ENCODE measurements at regions not wholly inside any gene's neighbourhood (a gene's known extent, or its start where the extent isn't known, plus 50 kb on each side); places are given as distances from the start of the nearest gene placed in this dataset.

GRCh38 chr16:54748611-54749190 lies 182.0 kb upstream of the IRX5 start:
- ATAC-seq, result no peak
- no peak overlapping the region for H3K27ac ChIP-seq
- H3K4me3 ChIP-seq, result no peak overlapping the region
- intact Hi-C loops (cut with DNase I), result no loop called here
- DNase-seq, result no peak
- H3K27me3 ChIP-seq, result no peaks in the 10 kb centered on the region
- no peaks in the 10 kb centered on the region for H3K9me3 ChIP-seq
- no peaks in the 10 kb centered on the region for H3K36me3 ChIP-seq
- no peaks in the 10 kb centered on the region for H3K4me1 ChIP-seq
- TF ChIP-seq, protein P1, sequence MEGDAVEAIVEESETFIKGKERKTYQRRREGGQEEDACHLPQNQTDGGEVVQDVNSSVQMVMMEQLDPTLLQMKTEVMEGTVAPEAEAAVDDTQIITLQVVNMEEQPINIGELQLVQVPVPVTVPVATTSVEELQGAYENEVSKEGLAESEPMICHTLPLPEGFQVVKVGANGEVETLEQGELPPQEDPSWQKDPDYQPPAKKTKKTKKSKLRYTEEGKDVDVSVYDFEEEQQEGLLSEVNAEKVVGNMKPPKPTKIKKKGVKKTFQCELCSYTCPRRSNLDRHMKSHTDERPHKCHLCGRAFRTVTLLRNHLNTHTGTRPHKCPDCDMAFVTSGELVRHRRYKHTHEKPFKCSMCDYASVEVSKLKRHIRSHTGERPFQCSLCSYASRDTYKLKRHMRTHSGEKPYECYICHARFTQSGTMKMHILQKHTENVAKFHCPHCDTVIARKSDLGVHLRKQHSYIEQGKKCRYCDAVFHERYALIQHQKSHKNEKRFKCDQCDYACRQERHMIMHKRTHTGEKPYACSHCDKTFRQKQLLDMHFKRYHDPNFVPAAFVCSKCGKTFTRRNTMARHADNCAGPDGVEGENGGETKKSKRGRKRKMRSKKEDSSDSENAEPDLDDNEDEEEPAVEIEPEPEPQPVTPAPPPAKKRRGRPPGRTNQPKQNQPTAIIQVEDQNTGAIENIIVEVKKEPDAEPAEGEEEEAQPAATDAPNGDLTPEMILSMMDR (IDR thresholded peaks at IDR 0.05), result no peak

DNA sequence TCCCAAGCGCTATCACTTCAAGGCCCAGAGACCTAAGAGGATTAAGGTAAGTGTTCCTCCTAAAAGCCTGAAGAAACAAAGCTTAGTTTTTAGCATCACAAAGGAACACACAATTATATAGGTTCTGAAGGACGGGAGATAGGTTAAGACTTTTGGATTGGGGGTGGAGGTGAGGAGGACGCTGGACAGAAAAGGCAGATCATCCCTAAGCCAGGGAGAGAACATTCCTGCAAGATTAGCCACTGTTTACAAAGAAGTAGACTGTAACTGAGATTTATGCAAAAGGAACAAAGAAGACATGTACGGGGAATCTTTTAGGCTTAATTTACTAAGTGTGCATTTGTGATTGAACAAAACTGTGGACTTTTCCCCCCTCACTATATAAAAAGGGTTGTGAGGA lies 184.1 kb upstream of the IRX5 start:
- no peaks in the 10 kb centered on the region for H3K4me1 ChIP-seq
- intact Hi-C loops (cut with DNase I), result no loop called here
- DNase-seq (no peak), ATAC-seq (no peak)
- H3K36me3 ChIP-seq, result no peaks in the 10 kb centered on the region
- no peaks in the 10 kb centered on the region for H3K27me3 ChIP-seq
- H3K4me3 ChIP-seq, result no peak overlapping the region
- H3K27ac ChIP-seq, result no peak overlapping the region
- TF ChIP-seq, protein P1 (IDR thresholded peaks at IDR 0.05), result no peak
- no peaks in the 10 kb centered on the region for H3K9me3 ChIP-seq

GRCh38 chr16:54744998-54745397 lies 185.7 kb upstream of the IRX5 start:
- Histone ChIP-seq H3K27ac (no peak overlapping the region), H3K4me3 (no peak overlapping the region), H3K4me1 (no peaks in the 10 kb centered on the region), H3K27me3 (no peaks in the 10 kb centered on the region), H3K36me3 (no peaks in the 10 kb centered on the region), H3K9me3 (no peaks in the 10 kb centered on the region)
- no peak for DNase-seq
- intact Hi-C loops (cut with DNase I), result no loop called here
- ATAC-seq, result no peak
- TF ChIP-seq, protein P1 (IDR thresholded peaks at IDR 0.05), result no peak

- H3K27me3 ChIP-seq, result no peaks in the 10 kb centered on the region
- H3K4me3 ChIP-seq, result no peak overlapping the region
- no peak overlapping the region for H3K27ac ChIP-seq
- DNase-seq (no peak), ATAC-seq (no peak)
- H3K36me3 ChIP-seq, result no peaks in the 10 kb centered on the region
- intact Hi-C loops (cut with DNase I), result no loop called here
- no peaks in the 10 kb centered on the region for H3K4me1 ChIP-seq
- H3K9me3 ChIP-seq, result no peaks in the 10 kb centered on the region
- TF ChIP-seq, protein P1 (IDR thresholded peaks at IDR 0.05), result no peak
Observed at GRCh38 chr16:54742436-54742835, 188.2 kb upstream of the IRX5 start.

DNA sequence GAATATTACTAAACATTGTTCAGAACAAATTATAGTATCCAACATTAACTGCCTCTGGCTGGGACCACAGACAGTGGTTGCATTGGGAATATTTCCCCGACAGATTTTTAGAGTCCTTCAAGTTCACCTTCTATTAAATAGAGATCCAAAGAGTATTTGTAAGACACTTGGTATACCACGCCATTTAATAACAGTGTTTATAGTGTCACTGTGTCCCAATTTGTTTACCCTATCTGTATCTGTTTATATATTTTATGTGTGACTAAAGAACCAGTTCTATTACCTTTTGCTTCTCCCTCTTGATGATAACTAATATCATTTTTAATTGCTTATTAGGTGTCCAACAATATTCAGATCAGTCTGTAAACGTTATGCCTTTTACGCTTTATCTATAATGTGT lies 191.3 kb upstream of the IRX5 start:
- H3K9me3 ChIP-seq, result no peaks in the 10 kb centered on the region
- H3K27ac ChIP-seq, result no peak overlapping the region
- intact Hi-C loops (cut with DNase I), result no loop called here
- TF ChIP-seq, protein P1 (IDR thresholded peaks at IDR 0.05), result no peak
- ATAC-seq, result no peak
- no peaks in the 10 kb centered on the region for H3K36me3 ChIP-seq
- no peak for DNase-seq
- no peaks in the 10 kb centered on the region for H3K27me3 ChIP-seq
- H3K4me3 ChIP-seq, result no peak overlapping the region
- no peaks in the 10 kb centered on the region for H3K4me1 ChIP-seq

All from left lung (tissue), 4 donors.